ENCODE measurements at regions not wholly inside any gene's neighbourhood (a gene's known extent, or its start where the extent isn't known, plus 50 kb on each side); places are given as distances from the start of the nearest gene placed in this dataset.
"Not testable (repeated sequence)": the region's sequence is repeated elsewhere in the genome, so short reads cannot be mapped to it uniquely, and the experiment has no call there.

DNA sequence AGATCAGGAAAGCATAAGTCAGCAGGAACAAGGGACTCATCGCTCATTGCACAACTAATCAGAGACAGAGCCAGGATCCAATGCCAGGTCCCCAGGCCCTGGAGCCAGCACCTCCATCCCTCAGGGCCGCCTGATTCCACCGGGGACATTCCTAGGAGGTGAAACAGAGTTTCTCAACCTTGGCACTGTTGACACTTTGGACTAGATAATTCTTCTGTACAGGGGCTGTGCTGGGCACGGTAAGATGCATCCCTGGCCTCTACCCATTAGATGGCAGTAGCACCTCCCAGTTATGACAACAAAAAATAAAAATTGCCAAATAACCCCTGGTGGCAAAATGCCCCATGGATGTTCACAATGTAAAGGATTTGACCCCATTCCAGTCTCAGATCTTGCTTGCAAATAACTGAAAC is 127.7 kb downstream of the MTHFS start:
- peak in 3 of 8 experiments; percentile 18 to 77 (median 70) for ATAC-seq (replicated peaks in 6 of 8)
- in situ Hi-C loops (cut with MboI; ENCODE audit: low pct_unique_long_range_greater_than_20kb in 2 of 9, low sequenced_read_pairs in 9 of 9, unreplicated experiment in 9 of 9), result no loop called here
- 0 to 100% (median 88%) methylated on average over 1 to 4 of the region's 4 CpGs; no CpG with 5 or more reads in 3 of the 10 experiments for WGBS, 10 experiments
- no peak overlapping the region for H3K4me3 ChIP-seq
- H3K27ac ChIP-seq, result no peak overlapping the region
- peaks cover 33 to 46% of the 10 kb centered on the region in 2 donors for H3K4me1 ChIP-seq (replicated peaks in 1 of 2)

DNA sequence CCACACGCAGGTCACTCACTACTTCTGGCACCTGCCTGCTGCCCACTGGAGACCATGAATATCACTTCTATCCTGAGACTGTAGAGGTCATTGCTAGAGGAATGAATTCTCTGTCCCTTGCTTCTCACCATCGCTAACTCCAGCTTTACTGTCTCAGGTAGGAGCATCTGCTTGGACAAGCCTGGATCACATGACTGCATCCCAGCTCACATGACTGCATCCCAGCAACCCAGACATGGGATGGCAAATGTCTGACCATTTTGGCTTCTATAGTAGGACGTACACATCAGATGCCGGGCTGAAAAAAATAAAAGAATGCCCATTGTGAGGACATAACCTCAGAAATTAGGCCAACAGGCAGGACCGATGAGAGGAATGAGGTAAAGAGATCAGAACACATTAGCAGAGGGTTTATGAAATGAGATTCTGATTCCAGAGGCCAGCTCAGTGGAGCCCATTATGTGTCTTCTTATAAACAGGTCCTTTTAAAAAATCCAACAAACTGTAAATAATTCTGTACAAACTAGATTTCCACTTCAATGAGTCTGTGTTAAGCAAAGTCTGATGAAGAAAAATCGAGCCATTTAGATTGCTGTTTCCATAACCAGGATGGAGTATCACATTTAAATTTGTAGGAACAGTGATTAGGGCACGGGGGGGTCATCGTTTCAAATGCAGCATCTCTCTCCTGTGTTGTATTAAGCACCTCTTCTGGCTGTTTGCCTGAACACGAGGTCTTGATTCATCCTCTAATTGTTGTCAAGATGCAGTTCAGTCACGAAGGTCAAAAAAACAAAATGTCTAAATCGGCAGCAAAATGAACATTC is 126.7 kb downstream of the MTHFS start:
- peak in 4 of 8 experiments; percentile 26 to 79 (median 74) for ATAC-seq (replicated peaks in 6 of 8)
- 45 to 95% (median 75%) methylated on average over 2 to 11 of the region's 11 CpGs for WGBS, 10 experiments

DNA sequence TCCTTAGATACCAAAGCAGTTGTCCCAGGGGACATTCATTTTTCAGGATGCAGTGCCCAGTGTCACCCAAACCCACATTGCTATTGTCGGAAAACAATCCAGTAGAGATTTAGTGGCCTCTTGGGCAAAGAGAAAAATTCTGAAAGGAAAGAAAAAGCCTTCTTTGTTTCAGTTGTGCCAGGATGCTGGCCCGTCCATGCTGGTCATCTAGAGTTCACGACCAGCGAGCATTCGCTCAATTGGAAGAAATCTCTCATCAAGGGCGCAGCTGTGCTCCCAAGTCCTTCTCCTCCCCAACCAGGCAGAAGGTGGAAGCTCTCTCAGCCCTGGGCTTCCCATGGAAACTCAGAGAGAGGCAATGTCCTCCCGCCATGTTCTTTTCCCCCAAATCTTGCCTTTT is 123.7 kb downstream of the MTHFS start:
- in situ Hi-C loops (cut with MboI; ENCODE audit: low pct_unique_long_range_greater_than_20kb in 2 of 9, low sequenced_read_pairs in 9 of 9, unreplicated experiment in 9 of 9), result no loop called here
- 33 to 100% (median 83%) methylated on average over 1 to 6 of the region's 7 CpGs; no CpG with 5 or more reads in 1 of the 10 experiments for WGBS, 10 experiments
- Histone ChIP-seq H3K27ac (no peak overlapping the region), H3K4me1 (replicated peaks in 1 of 2) (peaks cover 14 to 22% of the 10 kb centered on the region in 2 donors), H3K4me3 (no peak overlapping the region)
- peak in 3 of 8 experiments; percentile 18 to 54 (median 30) for ATAC-seq (replicated peaks in 6 of 8)

More for the DNA sequence above, 126.7 kb downstream of the MTHFS start:
- in situ Hi-C loops (cut with MboI; ENCODE audit: low pct_unique_long_range_greater_than_20kb in 2 of 9, low sequenced_read_pairs in 9 of 9, unreplicated experiment in 9 of 9), result no loop called here
- Histone ChIP-seq H3K4me3 (no peak overlapping the region), H3K27ac (peak overlapping the region in 1 of 2 donors; percentile 23), H3K4me1 (replicated peaks in 1 of 2) (peaks cover 25 to 38% of the 10 kb centered on the region in 2 donors)

DNA sequence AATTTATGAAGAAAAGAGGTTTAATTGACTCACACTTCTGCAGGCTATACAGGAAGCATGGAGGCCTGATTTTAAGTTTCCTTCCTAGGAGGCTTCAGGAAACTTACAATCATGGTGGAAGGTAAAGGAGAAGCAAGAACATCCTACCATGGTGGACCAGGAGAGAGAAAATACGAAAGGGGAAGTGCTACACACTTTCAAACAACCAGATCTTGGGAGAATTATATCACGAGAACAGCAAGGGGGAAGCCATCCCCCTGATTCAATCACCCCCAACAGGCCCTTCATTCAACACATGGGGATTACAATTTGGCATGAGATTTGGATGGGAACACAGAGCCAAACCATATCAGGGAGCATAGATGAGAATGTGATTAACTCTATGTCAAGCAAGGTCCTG is 121.0 kb downstream of the MTHFS start:
- Histone ChIP-seq H3K4me1 (replicated peaks in 1 of 2) (peaks cover 8 to 9% of the 10 kb centered on the region in 2 donors), H3K4me3 (no peak overlapping the region), H3K27ac (no peak overlapping the region)
- WGBS, 10 experiments, result 40 to 100% (median 100%) methylated on average over 1 to 2 of the region's 2 CpGs; no CpG with 5 or more reads in 3 of the 10 experiments
- ATAC-seq (replicated peaks in 6 of 8), result no peak
- in situ Hi-C loops (cut with MboI; ENCODE audit: low pct_unique_long_range_greater_than_20kb in 2 of 9, low sequenced_read_pairs in 9 of 9, unreplicated experiment in 9 of 9), result no loop called here

DNA sequence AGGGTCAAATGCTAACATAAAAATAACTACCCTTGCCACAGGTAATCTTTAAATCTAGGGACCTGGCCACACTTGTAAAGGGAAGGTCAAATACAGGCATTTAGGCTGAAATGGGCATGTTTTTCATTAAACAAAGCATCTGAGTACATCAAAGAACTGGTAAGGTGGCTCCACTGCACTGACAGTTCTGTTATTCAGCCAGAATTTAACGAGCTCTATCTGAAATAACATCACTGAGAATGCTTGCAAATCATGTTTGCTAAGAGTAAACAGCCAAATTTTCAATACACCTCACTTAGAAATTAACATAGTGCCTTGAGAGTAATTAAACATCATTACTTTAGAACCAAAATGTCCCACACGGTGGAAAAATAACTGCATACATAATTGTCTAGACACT is 118.9 kb downstream of the MTHFS start:
- Histone ChIP-seq H3K27ac (no peak overlapping the region), H3K4me3 (no peak overlapping the region), H3K4me1 (replicated peaks in 1 of 2) (peaks cover 7 to 8% of the 10 kb centered on the region in 2 donors)
- in situ Hi-C loops (cut with MboI; ENCODE audit: low pct_unique_long_range_greater_than_20kb in 2 of 9, low sequenced_read_pairs in 9 of 9, unreplicated experiment in 9 of 9), result no loop called here
- ATAC-seq (replicated peaks in 6 of 8), result peak in 1 of 8 experiments; percentile 31
- 0 to 83% (median 68%) methylated on average over 1 to 2 of the region's 2 CpGs; no CpG with 5 or more reads in 2 of the 10 experiments for WGBS, 10 experiments

DNA sequence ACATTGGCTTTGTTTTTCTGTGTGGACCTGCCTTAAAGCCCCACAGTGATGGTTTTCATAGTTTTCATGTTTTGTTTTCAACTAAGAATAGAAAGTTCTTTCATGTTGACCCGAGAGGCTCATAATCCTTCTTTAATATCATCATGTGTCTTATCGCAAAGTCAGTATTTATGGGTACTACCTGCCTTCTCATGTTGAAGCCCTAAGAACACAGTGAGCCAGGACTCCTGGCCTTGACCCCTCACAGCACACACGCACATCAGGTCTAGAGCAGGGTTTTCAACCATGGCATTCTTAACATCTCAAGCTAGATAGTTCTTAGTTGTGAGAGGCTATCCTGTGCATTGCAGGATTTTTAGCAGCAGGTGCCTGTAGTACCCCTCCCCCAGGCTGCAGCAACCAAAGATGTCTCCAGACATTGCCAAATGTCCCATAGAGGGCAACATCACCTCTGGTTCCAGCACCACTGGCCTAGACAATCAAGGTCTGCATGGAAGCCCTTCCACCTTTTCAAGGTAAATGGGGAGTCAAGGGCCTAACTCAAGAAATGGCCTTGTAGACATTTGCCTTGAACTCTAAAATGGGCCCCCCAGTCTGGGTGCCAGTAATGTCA is 118.3 kb downstream of the MTHFS start:
- ATAC-seq (replicated peaks in 6 of 8), result no peak
- Histone ChIP-seq H3K4me3 (no peak overlapping the region), H3K27ac (no peak overlapping the region), H3K4me1 (replicated peaks in 1 of 2) (peaks cover 1 to 2% of the 10 kb centered on the region in 2 donors)
- in situ Hi-C loops (cut with MboI; ENCODE audit: low pct_unique_long_range_greater_than_20kb in 2 of 9, low sequenced_read_pairs in 9 of 9, unreplicated experiment in 9 of 9), result no loop called here
- 48 to 100% (median 94%) methylated on average over 1 to 3 of the region's 3 CpGs; no CpG with 5 or more reads in 3 of the 10 experiments for WGBS, 10 experiments

DNA sequence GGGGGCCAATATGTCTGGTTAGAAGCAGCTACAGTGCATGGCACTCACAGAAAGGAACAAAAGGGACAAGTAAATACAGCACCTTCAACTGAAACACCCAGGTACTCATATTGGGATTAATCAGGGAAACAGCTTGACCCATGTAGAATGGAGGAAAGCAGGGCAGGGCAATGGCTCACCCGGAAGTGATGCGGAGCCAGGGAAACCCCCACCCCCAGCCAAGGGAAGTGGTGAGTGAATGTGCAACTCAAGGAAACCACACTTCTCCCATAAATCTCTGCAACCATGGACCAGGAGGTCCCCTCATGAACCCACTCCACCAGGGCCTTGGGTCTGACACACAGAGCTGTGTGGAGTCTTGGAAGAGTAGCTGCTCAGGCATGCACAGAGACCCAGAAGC is 117.1 kb downstream of the MTHFS start:
- ATAC-seq (replicated peaks in 6 of 8), result no peak
- no peak overlapping the region for H3K4me3 ChIP-seq
- no peaks in the 10 kb centered on the region for H3K4me1 ChIP-seq (replicated peaks in 1 of 2)
- WGBS, 10 experiments, result 63 to 82% methylated on average over 2 of the region's 2 CpGs; no CpG with 5 or more reads in 8 of the 10 experiments
- in situ Hi-C loops (cut with MboI; ENCODE audit: low pct_unique_long_range_greater_than_20kb in 2 of 9, low sequenced_read_pairs in 9 of 9, unreplicated experiment in 9 of 9), result no loop called here
- no peak overlapping the region for H3K27ac ChIP-seq

DNA sequence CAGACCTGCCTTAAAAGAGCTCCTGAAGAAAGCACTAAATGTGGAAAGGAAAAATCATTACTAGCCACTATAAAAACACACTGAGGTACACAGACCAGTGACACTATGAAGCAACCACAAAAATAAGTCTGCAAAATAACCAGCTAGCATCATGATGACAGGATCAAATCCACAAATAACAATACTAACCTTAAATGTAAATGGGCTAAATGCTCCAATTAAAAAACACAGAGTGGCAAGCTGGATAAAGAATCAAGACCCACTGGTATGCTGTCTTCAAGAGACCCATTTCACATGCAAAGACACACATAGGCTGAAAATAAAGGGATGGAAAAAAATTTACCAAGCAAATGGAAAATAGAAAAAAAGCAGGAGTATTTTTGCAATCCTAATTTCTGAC is 114.5 kb downstream of the MTHFS start:
- H3K27ac ChIP-seq; in situ Hi-C loops (cut with MboI; ENCODE audit: low pct_unique_long_range_greater_than_20kb in 2 of 9, low sequenced_read_pairs in 9 of 9, unreplicated experiment in 9 of 9); ATAC-seq (replicated peaks in 6 of 8); H3K4me1 ChIP-seq (replicated peaks in 1 of 2); H3K4me3 ChIP-seq: not testable (repeated sequence)

Data from motor neuron (in vitro differentiated cells).